ENCODE measurements at regions not wholly inside any gene's neighbourhood (a gene's known extent, or its start where the extent isn't known, plus 50 kb on each side); places are given as distances from the start of the nearest gene placed in this dataset.
A peak's percentile ranks its signal among the peaks of the same experiment; 100 is the strongest.

- no peak for DNase-seq
- TF ChIP-seq CTCF (IDR thresholded peaks at IDR 0.05) (no peak), POLR2A (IDR thresholded peaks at IDR 0.05) (no peak)
- Histone ChIP-seq H3K9me3 (no peaks in the 10 kb centered on the region), H3K36me3 (no peaks in the 10 kb centered on the region), H3K27me3 (no peaks in the 10 kb centered on the region), H3K4me3 (no peak overlapping the region), H3K27ac (peak overlapping the region; percentile 28 to 59), H3K4me1 (no peaks in the 10 kb centered on the region)
- intact Hi-C loops (cut with DNase I; ENCODE audit: low total_unique reads): no loop called here
Observed at GRCh38 chr18:24736662-24737330, 276.4 kb downstream of the HRH4 start.

GRCh38 chr18:24740829-24741228 is 280.4 kb downstream of the HRH4 start:
- H3K27ac ChIP-seq: no peak overlapping the region
- H3K27me3 ChIP-seq: no peaks in the 10 kb centered on the region
- intact Hi-C loops (cut with DNase I; ENCODE audit: low total_unique reads): no loop called here
- no peaks in the 10 kb centered on the region for H3K9me3 ChIP-seq
- no peaks in the 10 kb centered on the region for H3K36me3 ChIP-seq
- no peak overlapping the region for H3K4me3 ChIP-seq
- H3K4me1 ChIP-seq: no peaks in the 10 kb centered on the region
- DNase-seq: no peak
- no peak for TF ChIP-seq POLR2A (IDR thresholded peaks at IDR 0.05)
- TF ChIP-seq CTCF (IDR thresholded peaks at IDR 0.05): no peak

- Histone ChIP-seq H3K4me1 (no peaks in the 10 kb centered on the region), H3K36me3 (no peaks in the 10 kb centered on the region), H3K27ac (no peak overlapping the region), H3K27me3 (no peaks in the 10 kb centered on the region), H3K4me3 (no peak overlapping the region), H3K9me3 (no peaks in the 10 kb centered on the region)
- no peak for DNase-seq
- TF ChIP-seq CTCF (IDR thresholded peaks at IDR 0.05) (no peak), POLR2A (IDR thresholded peaks at IDR 0.05) (no peak)
- intact Hi-C loops (cut with DNase I; ENCODE audit: low total_unique reads): no loop called here
Observed at GRCh38 chr18:24741321-24741720, 280.9 kb downstream of the HRH4 start.

- H3K4me3 ChIP-seq: no peak overlapping the region
- no peaks in the 10 kb centered on the region for H3K27me3 ChIP-seq
- intact Hi-C loops (cut with DNase I; ENCODE audit: low total_unique reads): no loop called here
- no peak overlapping the region for H3K27ac ChIP-seq
- TF ChIP-seq POLR2A (IDR thresholded peaks at IDR 0.05) (no peak), CTCF (IDR thresholded peaks at IDR 0.05) (no peak)
- no peaks in the 10 kb centered on the region for H3K9me3 ChIP-seq
- no peak for DNase-seq
- no peaks in the 10 kb centered on the region for H3K36me3 ChIP-seq
- H3K4me1 ChIP-seq: no peaks in the 10 kb centered on the region
Observed at GRCh38 chr18:24741965-24742724, 281.7 kb downstream of the HRH4 start.

GRCh38 chr18:24754583-24755253 is 294.3 kb downstream of the HRH4 start:
- H3K36me3 ChIP-seq: no peaks in the 10 kb centered on the region
- intact Hi-C loops (cut with DNase I; ENCODE audit: low total_unique reads): no loop called here
- H3K27ac ChIP-seq: no peak overlapping the region
- no peak for DNase-seq
- H3K9me3 ChIP-seq: no peaks in the 10 kb centered on the region
- TF ChIP-seq POLR2A (IDR thresholded peaks at IDR 0.05) (no peak), CTCF (IDR thresholded peaks at IDR 0.05) (no peak)
- H3K27me3 ChIP-seq: no peaks in the 10 kb centered on the region
- no peaks in the 10 kb centered on the region for H3K4me1 ChIP-seq
- no peak overlapping the region for H3K4me3 ChIP-seq

Measured in uterus (tissue), 3 donors.